Stromal cell of bone marrow (primary cell): ENCODE measurements at regions not wholly inside any gene's neighbourhood (a gene's known extent, or its start where the extent isn't known, plus 50 kb on each side); places are given as distances from the start of the nearest gene placed in this dataset.

ENCODE experiments used
- DNase-seq: peaks from one replicate; pipeline ENCODE4 v3.0.0-alpha.2; 2012; ENCODE audit warnings: low read depth

DNA sequence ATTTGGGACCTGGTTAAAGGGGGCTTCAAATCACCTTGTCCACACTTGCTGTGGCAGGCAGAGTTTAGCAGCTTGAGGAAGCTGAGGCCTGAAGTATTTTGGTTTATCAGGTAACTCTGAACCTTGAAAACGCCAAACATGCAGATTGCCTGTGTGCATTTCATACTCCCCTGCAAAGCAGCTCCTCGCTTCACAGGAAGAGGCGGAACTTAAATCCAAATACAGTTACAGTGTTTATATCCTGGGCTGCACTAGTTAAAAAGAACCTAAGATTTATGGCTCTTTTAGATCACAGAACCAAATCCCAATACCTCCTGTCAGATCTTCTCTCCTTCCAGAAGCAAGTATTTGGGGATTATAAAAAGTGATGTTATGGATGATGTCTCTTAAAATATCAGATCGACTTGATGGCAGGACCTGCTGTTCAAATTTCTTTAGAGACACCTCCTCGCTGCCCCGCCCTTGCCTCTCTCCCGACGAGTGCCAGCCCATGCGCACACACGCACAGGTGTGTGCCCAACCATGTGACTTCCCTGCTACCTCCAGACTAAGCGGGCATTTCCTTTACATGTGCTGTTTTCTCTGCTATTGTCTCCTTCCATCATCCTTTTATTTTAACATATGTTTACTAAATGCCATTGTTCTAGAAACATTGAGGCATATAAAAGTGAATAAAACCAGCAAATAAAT, 224.6 kb upstream of the FOXQ1 start:
- no peak for DNase-seq

DNA sequence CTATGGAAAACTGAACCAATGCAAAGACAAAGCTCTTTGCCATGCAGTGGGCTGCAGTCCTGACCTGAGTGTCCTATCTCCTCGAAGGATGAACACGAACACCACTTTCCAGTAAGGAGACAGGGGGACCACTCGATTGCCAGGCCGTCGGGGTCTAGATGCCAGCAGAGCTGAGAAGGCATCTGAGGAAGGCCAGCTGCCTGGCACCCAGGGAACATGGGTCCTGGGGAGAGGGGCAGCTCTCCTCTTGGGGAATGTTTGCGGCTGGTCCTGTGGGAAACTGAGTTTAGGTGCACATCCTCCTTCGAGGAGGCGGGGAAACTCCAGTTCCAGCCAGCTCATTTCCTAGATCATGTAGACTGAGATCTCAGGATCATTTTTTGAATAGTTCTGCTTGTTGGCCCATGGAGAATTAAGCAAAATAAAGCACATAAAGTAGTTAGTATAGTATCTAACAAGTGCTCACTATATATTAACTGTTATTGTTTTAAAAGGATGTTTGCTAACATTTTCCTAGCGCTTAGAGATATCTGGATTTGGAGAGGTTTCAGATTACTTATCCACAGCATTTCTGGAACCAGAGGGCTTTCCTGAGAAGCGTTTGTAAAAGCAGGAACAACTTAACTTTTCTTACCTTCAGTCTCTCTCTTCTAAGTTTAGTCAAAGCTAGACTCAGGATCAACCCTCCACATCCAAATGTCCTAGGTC, 225.3 kb upstream of the FOXQ1 start:
- DNase-seq = no peak

DNA sequence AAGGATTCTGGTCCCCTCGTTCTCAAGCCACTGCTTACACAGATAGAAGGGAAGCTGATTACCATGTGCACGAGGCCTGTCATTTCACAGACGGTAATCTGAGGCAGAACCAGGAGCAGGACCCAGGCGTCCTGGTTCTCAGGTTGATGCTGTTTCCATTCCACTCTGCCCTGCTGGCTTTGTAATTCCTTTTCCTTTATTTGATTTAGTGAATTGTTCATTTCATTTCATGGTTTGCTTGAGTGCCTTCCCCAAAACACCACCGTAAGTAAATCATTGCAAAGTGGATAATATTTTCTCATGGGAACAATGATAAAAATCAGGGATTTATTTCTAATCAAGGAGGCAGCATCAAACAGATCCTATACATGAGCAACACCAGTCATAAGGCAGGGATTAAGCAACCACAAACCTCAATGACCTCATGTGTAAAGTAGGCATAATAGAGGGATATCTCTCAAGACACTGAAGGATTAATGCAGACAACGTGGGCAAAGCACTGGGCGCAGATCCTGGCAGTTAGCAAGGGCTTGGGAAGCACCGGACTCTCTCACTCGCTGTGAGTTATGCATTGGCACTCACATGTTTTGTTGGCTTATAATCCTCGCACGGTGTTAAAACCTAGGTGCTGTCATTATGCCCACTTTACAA, 229.5 kb upstream of the FOXQ1 start:
- DNase-seq = peak; percentile 44

DNA sequence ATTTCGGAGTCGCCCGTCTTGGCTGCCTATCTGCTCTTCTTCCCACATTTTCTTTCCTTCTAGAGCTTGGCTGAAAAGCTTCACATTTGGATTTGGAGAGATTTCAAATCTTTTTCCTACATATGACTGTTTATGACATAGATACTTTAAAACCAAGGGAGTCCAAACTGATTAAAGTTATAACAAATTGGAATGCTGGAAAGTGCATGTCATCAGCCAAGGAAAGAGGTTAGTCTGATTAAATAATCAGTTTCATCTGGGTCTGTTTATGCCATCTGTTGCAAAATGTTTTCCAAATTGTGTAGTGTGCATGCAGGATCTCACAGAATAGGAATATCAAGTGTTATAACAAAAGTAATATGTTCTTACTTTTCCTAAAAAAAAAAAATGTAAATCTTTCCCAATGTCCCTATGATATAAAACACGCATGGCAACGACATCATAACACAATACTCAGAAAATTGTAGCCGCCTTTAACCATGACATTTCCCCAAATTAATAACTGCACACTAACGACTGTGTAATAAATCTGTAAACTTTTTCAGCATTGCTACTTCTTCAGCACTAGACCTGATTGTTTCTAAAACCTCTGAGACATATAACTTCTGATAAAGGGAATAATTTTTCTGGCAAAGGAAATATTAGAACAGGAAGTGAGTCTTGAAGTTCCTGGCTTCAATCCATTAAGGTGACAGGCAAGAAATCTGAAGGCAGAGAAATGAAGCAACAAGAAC, 230.2 kb upstream of the FOXQ1 start:
- DNase-seq = peak; percentile 31

DNA sequence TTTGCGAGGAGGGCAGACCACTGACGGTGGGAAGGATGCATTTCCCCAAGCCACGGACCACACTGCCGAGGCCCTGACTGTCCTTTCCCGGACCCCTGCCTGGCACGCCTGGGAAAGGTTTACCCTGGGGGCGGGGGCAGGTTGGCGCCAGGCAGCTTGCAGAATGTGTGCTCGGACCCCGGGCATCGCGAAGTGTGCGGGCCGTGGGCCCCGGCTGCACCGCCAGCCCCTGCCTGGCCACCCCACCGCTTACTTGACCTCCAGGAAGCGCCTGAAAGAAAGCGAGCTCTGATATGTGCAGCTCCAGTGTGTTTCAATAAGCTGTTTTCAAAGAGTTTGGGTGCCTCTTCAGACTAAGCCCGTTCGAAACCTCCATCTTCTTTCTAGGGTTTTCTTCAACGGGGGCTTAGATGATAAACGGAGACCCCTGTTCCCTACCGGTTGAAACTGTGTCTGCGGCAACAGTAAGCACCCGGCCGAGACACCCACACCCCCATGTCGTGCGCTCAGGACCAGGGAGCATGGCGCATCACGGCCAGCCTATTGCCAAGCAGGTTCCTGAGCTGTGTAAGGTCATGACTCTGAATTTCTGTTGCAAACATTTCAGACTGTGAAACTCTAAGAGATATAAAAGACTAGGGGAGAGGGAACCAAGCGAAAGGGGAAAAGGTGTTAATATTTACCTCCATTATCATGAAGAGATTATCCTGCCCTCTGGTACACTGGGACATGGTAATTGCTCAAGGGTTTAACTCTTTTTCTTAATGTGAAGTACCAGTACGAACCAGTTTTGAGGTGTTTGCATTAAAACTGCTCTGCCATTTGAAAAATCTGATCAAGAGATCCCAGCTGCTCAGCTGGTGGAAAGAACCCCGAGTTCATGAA, 231.2 kb upstream of the FOXQ1 start:
- DNase-seq = no peak

DNA sequence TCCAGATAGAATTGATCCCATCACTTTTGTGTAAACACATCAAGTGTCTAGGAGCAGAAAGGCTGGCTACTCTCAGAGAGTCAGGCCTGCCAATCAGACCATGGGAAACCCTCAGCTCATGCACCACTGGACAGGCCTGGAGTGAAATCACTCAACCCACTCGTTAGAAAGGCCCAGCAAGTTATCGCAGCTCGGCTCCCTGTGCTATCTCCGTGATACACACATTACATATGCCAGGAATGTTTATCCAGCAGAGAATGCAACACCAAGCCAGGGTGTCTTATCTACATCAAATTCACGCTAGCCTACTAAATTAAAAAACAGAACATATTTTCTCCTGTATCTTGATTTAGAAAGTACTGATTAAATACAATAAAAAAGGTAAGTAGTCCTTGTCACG, 232.4 kb upstream of the FOXQ1 start:
- no peak for DNase-seq

DNA sequence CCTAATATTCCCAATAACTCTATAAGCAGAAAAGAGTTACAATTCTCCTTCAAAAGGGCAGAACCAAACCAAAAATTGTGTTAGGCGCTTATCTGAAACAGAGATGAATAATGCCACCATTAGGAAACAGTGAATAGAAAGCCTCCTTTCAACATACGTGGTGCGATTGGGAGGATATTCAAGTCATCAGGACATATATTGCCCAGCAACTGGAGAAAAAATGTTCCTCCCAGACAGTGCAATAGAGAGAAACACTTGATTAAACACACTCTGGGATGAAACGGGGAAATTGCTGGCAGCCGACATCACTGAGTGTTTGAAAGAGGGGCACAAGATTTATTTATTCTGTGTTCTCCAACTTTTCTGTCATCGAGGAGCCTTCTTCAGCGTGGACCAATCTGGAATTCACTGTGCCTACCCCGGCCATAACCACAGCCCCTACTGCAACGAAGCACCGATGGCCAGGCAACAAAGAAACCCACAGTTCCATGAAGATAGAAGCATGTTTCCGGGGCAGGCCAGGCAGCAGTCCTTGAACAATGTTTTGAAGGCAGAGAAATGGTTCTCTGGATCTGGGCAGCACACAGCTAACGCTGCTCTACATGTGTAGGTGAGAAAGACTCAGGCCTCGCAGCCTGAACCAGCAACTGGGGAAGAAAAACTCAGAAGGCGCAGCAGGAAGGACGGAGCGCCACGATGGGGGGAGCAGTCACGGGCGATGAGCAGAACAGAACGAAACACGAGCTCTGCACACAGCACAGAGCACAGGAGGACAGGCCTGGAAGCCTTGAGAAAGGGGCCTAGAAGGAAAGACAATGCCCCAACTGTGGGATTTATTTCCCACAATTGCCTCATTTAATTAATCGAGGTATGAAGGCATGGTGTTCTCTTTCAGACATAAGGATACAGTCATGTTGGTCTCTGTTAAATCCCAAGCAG, 234.2 kb upstream of the FOXQ1 start:
- DNase-seq = no peak

DNA sequence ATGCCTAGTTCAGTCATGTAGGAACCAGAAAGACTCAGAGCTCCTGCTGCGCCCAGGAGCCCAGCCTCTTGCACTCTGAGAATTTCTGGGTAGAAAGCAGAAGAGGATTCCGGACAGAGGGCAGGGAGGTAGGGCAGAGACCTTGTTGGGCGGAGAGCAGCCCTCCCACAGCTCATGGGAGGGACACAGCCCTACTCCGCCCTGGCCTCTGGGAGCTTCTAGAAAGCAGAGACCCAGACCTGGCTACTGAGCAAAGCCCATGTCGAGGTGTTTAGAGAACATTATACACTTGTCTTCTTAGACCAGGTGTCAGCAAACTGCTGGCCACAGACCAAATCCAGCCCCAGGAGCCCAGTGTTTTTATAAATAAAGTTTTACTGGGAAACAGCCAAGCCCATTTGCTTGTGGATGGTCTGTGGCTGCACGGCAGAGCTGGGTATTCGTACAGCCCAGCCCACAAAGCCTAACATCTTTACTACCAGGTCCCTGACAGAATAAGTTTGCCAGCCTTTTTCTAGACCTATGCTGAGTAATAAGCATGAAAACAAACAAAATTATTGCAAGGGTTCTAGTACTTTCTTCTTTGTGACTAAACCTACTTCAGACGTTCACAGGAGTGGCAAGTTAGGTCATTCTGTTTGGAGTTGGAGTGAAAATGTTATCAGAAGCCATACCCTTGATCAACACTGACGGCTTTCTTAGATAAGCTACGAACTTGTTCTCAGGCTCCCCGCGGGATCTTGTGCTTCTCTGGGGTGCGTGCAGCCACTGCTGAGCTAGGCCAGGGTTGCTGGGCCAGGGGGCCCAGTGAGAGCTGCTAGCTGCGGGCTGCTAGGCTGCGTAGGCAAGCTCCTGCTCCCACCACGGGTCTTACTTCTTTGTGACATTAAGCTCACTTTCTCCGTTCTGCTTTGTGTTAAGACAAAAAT, 235.1 kb upstream of the FOXQ1 start:
- no peak for DNase-seq

DNA sequence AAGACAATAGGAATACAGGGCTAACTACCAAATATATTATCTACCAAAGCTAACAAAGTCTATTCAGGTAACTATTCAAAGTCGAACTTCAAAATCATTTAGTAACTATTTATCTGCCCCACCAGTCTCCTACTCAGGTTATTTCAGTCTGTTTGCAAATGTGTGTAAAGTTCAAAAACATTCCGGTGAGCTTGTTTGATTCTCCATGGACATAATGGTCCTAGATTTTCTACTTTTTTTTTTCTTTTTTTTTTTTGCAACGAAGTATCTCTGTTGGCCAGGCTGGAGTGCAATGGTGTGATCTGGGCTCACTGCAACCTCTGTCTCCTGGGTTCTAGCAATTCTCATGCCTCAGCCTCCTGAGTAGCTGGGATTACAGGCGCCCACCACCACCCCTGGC, 236.0 kb upstream of the FOXQ1 start:
- DNase-seq = no peak

DNA sequence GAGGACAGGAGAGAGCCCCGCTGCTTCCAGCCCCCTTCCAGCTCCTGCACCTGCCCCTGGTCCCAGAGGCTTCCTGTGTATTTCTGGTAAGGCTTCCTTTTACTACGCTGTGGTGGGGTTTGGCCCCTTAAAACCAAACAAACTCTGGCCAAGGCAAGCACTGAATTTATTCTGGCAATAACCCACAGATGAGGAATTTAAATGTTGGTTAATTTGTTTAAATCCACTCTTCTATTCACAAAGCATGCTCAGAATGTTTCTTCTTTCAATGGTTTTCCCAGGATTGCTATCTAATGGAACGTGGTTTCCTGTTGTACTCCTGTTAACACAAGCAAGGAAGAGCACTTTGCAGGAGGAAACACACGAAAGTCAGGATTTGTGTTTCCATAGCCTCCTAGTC, 236.5 kb upstream of the FOXQ1 start:
- DNase-seq = no peak

DNA sequence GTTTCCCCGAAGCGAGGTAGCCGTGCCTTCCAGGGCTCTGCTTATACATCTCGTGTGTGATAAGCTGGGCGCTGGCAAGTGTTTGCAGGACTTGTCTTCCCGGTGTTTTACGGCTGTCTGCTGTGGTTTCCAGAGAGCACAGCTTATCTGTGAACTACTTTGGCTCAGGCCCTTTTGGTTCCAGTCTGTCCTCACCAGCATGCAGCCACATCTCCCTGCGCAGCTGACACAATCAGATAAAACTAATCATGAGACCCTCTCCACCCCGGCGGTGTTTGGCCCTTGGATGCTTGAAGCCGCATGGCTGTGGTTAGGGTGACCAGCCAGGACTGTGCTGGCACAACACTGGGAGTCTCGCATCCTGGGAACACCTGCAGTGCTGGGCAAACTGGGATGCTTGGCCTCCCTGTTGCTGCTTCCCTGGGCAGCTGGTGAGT, 241.8 kb upstream of the FOXQ1 start:
- DNase-seq = no peak

DNA sequence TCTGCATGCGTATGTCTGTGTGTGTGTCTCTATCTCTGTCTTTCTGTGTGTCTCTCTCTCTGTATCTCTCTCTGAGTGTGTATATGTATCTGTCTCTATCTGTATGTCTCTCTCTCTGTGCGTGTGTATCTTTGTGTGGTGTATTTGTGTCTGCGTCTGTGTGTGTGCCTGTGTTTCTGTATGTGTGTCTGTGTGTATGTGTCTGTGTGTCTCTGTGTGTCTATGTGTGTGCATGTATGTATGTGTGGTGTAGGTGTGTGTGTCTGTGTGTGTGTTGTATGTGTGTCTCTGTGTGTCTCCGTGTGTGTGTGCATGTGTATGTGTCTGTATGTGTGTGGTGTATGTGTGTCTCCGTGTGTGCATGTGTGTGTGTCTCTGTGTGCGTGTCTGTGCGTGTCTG, 243.0 kb upstream of the FOXQ1 start:
- no peak for DNase-seq

DNA sequence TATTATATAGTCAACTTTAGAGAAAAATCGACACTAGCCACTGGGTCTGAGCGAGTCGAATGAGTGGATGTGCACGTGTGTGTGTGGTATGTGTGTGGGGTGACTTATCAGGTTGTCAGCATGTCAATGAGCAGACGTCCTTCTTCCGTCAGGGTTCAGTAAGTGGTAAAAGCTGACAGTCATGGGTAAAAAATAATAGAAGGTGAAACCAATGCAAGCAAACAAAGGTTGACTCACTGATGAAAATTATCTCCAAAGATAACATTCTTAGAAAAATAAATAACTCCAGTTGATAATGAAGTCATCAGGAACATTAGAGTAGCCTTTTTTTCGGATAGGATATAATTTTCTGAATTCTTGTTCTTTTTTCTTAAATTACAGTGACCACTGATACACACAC, 243.8 kb upstream of the FOXQ1 start:
- no peak for DNase-seq

DNA sequence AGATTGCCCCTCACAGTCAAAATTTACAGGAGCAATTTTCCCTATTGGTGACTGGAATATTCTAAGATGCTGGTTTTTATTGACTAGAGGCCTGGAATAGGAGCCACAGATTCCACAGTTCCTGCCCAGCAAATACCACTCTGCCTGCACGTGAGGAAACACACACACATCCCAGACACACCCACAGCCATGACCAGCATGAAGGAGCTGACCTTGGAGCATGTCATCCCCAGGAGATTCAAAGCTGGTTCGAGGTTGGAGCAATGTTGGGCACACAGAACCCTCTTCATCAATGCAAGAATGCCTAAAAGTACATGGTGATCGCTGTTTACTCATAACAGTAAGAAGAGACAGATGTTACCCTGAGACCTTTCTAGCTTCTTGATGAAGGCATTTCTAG, 244.6 kb upstream of the FOXQ1 start:
- no peak for DNase-seq

DNA sequence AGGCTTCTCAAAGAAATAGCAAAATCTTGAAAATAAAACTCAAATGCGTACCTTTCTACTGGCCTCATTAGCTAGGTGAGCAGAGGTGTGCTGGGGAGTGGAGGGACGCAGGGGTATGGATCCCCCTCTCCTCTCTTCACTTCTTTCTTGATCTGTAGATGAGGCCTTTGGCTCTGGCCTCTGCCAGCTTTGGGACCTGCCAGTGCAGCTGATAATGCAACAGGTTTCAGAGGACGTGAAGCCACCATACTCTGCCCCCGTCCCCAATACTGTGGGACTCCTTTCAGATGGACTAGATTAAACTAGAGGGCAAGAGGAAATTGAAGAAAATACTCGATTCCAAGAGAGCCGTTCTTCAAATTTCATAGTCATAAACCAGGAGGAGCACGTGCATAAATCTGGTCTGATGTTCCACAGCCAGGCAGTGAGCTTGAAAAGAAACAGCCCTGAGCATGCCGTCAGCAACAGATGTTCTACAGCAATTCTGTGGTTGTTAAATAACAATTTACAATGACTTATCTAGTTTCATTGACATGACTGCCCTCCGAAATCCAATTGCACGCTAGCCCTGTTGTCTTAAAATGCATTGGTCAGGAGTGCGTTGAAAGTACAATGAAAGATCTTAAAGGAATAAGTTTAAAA, 245.3 kb upstream of the FOXQ1 start:
- no peak for DNase-seq

DNA sequence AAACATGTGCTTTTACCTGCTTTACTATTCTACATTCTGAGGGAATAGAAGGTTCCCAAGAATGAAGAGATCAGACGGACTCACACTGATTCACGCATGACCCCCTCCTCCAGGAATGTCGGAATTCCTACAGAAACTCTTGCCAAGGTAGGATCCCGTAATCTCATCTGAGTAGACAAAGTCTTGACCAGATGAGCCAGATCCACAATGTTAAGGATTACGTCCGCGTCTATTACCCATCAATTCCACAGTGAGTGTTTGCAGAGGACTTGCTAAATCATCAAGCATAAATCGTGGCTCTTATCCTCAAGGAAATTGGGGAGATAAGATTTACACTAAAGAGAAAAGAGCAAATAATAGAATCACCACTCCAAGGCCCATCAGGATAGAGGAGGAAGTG, 245.9 kb upstream of the FOXQ1 start:
- no peak for DNase-seq

DNA sequence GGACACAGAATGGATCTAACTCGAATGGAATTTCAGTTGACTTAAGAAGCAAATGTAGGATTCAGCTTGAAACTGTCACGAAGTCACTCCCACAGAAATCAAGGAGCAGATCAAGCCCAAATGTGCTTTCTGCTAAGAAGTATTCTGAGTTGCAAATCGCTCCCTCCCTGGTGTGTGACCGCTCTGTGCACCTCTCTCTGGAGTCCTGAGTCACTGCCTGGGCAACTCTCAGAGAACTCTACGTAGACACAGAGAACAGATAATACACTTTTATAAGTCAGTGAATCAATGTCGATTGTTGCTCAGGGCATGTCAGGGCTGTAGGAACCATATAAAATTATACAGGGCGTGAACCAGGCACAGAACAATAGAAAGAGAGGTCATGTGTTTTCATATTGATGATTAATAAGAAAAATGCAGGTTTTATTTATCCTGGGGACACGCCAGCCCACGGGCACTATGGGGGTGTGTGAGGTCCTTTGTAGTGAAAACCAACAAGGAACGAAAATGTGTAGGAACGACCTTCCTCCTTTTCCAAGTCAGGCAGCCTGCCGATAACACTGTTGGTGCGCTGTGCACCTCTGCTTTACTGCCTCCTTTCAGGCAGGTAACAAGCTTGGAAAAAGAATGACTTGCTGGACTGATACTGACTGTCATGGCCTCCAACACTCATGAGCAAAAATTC, 248.1 kb upstream of the FOXQ1 start:
- no peak for DNase-seq

DNA sequence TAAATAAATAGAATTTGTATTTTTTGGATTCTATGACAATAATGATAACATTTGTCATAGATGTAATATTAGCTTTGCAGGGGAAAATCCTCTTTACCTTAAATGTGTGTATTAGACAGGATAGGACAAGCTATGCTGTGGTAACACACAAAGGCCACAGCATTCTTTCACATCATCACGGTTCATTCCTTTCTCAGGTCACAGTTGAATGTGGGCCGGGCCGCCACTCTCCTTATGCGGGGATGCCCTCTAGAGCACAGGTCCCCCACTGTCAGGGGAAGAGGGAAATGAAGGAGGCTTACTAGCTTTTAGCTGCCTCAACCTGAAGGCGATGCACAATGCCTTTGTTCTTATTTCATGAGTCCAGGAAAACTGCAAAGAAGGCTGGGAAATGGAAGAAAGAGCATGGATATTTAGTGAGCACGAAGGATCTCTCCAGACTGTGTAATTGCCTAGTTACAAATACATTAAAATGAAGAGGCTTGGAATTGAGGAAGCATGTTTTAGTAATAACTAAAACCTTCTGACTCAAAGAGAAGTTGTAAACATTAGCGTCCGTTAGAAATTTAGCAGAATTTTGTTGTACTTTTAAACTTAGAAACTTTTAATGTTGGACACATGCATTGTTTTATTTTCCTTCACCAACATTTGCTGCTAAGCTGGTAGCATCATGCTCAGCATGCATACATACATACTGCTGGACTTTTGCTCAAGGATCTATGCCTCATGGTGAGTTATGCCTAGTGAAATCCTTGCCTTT, 248.9 kb upstream of the FOXQ1 start:
- DNase-seq = no peak
